ENCODE measurements at regions not wholly inside any gene's neighbourhood (a gene's known extent, or its start where the extent isn't known, plus 50 kb on each side); places are given as distances from the start of the nearest gene placed in this dataset.

DNA sequence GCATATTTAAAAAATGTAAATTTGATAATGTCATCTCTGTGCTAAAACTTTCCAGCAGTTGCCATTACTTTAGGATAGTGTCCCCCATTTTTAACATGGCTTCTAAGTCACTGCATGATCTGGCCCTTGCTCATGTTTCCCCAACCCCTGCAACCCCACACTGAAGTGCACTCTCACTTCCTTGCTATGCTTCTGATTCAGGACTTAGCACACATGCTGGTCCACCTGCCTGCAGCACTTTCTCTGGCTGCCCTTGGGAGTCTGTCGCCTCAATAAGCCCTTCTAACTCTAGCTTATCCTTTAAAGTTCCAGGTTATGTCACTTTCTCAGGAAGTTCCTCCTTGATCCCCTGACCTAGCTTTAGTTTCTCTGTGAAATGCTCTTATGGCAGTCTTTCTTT lies 241.0 kb downstream of the POSTN start:
- TF ChIP-seq, protein P1, sequence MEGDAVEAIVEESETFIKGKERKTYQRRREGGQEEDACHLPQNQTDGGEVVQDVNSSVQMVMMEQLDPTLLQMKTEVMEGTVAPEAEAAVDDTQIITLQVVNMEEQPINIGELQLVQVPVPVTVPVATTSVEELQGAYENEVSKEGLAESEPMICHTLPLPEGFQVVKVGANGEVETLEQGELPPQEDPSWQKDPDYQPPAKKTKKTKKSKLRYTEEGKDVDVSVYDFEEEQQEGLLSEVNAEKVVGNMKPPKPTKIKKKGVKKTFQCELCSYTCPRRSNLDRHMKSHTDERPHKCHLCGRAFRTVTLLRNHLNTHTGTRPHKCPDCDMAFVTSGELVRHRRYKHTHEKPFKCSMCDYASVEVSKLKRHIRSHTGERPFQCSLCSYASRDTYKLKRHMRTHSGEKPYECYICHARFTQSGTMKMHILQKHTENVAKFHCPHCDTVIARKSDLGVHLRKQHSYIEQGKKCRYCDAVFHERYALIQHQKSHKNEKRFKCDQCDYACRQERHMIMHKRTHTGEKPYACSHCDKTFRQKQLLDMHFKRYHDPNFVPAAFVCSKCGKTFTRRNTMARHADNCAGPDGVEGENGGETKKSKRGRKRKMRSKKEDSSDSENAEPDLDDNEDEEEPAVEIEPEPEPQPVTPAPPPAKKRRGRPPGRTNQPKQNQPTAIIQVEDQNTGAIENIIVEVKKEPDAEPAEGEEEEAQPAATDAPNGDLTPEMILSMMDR (IDR thresholded peaks at IDR 0.05), result no peak
- TF ChIP-seq, protein P2, sequence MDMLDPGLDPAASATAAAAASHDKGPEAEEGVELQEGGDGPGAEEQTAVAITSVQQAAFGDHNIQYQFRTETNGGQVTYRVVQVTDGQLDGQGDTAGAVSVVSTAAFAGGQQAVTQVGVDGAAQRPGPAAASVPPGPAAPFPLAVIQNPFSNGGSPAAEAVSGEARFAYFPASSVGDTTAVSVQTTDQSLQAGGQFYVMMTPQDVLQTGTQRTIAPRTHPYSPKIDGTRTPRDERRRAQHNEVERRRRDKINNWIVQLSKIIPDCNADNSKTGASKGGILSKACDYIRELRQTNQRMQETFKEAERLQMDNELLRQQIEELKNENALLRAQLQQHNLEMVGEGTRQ (IDR thresholded peaks at IDR 0.05), result no peak
- TF ChIP-seq RFX5 (IDR thresholded peaks at IDR 0.05) (no peak), EP300 (IDR thresholded peaks at IDR 0.05) (no peak), JUN (IDR thresholded peaks at IDR 0.05) (no peak), POLR2A (IDR thresholded peaks at IDR 0.05; ENCODE audit: low read length) (no peak), ZFP36 (IDR thresholded peaks at IDR 0.05; ENCODE audit: borderline replicate concordance, partially characterized antibody) (no peak)
